Lower leg skin (tissue), 3 donors: ENCODE measurements at regions not wholly inside any gene's neighbourhood (a gene's known extent, or its start where the extent isn't known, plus 50 kb on each side); places are given as distances from the start of the nearest gene placed in this dataset.

Source experiments
- POLR2A ChIP-seq, 2 donors: fragments of 450-650 bp; IDR thresholded peaks; one replicate each; pipeline ENCODE4 v1.6.1; 2016 to 2017; ENCODE audit warnings: antibody characterized with exemption in 2 of 2, mild to moderate bottlenecking in 1 of 2, moderate library complexity in 1 of 2
- TF ChIP-seq, protein P1 (sequence below), 3 donors: fragments of 450-650 bp; IDR thresholded peaks; one replicate each; pipeline ENCODE4 v1.5.1; 2016; ENCODE audit warnings: antibody characterized with exemption in 3 of 3, mild to moderate bottlenecking in 3 of 3, moderate library complexity in 2 of 3

DNA sequence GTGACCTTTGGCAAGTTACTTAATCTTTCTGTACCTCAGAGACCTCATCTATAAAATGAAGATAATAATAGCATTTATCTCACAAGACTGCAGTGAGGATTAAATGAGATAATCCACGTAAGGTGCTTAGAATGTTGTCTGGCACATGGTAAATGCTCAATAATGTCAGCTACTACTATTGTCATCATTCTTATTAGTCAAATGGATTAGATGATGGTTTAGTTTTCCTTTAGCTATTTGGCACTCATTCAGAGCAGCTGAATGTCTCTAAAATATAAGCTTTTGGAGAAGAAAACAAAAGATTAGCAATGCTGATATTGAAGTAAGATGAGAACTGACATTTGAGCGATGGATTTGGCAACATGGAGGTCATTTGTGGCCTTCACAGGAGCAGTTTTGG, 125.1 kb downstream of the AQP4 start:
- TF ChIP-seq, protein P1, sequence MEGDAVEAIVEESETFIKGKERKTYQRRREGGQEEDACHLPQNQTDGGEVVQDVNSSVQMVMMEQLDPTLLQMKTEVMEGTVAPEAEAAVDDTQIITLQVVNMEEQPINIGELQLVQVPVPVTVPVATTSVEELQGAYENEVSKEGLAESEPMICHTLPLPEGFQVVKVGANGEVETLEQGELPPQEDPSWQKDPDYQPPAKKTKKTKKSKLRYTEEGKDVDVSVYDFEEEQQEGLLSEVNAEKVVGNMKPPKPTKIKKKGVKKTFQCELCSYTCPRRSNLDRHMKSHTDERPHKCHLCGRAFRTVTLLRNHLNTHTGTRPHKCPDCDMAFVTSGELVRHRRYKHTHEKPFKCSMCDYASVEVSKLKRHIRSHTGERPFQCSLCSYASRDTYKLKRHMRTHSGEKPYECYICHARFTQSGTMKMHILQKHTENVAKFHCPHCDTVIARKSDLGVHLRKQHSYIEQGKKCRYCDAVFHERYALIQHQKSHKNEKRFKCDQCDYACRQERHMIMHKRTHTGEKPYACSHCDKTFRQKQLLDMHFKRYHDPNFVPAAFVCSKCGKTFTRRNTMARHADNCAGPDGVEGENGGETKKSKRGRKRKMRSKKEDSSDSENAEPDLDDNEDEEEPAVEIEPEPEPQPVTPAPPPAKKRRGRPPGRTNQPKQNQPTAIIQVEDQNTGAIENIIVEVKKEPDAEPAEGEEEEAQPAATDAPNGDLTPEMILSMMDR (IDR thresholded peaks at IDR 0.05): no peak
- TF ChIP-seq POLR2A (IDR thresholded peaks at IDR 0.05): no peak
